Calu3 (cell line): ENCODE measurements at regions not wholly inside any gene's neighbourhood (a gene's known extent, or its start where the extent isn't known, plus 50 kb on each side); places are given as distances from the start of the nearest gene placed in this dataset.

Source experiments
- BruUV-seq: library from RNA; stranded (reverse); fragments of 400-500 nt; replicated peaks from 2 replicates; lab custom pipeline; 2021; lab: Mats Ljungman, UMichigan
- CTCF ChIA-PET: fragments of 300-600 bp; sonication (Branson Sonifier 250); formaldehyde crosslinking; loops from one replicate; lab custom pipeline; 2022; ENCODE audit warnings: antibody characterized with exemption; lab: Charles Lee
- DNase-seq: peaks from one replicate; pipeline ENCODE4 v3.0.0; 2022
- H3K27ac Mint-ChIP-seq: one replicate; pipeline ENCODE4 v1.8.0; 2022; ENCODE audit warnings: mixed read lengths; ENCODE audit not compliant: unreplicated experiment
- H3K27me3 Mint-ChIP-seq: one replicate; pipeline ENCODE4 v1.8.0; 2022; ENCODE audit warnings: mixed read lengths; ENCODE audit not compliant: unreplicated experiment
- H3K36me3 Mint-ChIP-seq: one replicate; pipeline ENCODE4 v1.8.0; 2022; ENCODE audit warnings: mild to moderate bottlenecking, moderate library complexity, mixed read lengths; ENCODE audit not compliant: insufficient read depth, unreplicated experiment
- H3K4me1 Mint-ChIP-seq: one replicate; pipeline ENCODE4 v1.8.0; 2022; ENCODE audit warnings: mild to moderate bottlenecking, low read depth, mixed read lengths; ENCODE audit not compliant: unreplicated experiment
- H3K4me3 Mint-ChIP-seq: one replicate; pipeline ENCODE4 v1.8.0; 2022; ENCODE audit warnings: mild to moderate bottlenecking, low read depth, moderate library complexity, mixed read lengths; ENCODE audit not compliant: unreplicated experiment
- H3K9me3 Mint-ChIP-seq: one replicate; pipeline ENCODE4 v1.8.0; 2022; ENCODE audit warnings: low read depth, mixed read lengths; ENCODE audit not compliant: unreplicated experiment
- intact Hi-C: fragments of 100-400 bp; cut with micrococcal nuclease; formaldehyde crosslinking; loops from one replicate; pipeline ENCODE4 v1.10.0; 2022; ENCODE audit not compliant: unreplicated experiment
- TF ChIP-seq, protein P1 (sequence below): fragments of 200-600 bp; IDR thresholded peaks from one replicate; pipeline ENCODE4 v1.8.0; 2022; ENCODE audit warnings: antibody characterized with exemption; ENCODE audit not compliant: unreplicated experiment

DNA sequence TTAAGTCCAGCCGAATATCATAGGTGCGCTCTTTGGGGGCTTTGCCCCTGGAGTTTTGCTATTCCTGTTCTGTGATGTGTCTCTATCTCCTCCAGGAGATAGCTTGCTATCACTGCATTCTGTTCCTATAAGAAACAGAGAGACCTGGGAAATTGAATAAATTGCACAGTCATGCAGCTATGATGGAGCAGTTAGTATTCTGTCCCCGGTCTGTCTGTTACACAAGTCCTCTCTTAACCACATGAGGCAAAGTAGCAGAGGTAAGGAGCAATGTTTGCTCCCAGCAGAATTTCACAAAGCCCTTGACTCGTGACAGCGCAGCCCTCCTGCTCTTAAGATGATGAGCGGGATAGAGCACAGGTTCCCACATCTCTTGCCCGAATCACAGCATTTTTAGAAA lies 63.9 kb upstream of the GRHL3 start:
- TF ChIP-seq, protein P1, sequence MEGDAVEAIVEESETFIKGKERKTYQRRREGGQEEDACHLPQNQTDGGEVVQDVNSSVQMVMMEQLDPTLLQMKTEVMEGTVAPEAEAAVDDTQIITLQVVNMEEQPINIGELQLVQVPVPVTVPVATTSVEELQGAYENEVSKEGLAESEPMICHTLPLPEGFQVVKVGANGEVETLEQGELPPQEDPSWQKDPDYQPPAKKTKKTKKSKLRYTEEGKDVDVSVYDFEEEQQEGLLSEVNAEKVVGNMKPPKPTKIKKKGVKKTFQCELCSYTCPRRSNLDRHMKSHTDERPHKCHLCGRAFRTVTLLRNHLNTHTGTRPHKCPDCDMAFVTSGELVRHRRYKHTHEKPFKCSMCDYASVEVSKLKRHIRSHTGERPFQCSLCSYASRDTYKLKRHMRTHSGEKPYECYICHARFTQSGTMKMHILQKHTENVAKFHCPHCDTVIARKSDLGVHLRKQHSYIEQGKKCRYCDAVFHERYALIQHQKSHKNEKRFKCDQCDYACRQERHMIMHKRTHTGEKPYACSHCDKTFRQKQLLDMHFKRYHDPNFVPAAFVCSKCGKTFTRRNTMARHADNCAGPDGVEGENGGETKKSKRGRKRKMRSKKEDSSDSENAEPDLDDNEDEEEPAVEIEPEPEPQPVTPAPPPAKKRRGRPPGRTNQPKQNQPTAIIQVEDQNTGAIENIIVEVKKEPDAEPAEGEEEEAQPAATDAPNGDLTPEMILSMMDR: no peak

DNA sequence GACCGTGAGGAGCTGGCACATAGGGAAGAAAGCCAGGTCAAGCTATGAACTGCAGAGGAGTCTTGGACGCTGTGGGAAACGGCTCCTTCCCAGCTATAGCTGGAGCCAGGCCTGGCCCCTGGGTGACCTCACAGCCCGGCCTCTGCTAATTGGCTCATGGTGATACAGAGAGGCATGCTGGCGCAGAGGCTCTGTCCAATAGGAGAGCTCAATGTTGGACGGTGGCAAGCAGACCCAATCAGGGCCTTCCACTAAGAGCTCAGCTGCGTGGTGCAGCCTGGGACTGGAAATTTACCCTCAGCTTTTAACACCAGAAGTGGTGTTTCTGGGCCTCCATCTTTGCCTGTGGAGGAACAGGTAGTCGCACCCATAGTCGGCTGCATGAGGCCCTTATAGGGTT lies 64.4 kb upstream of the GRHL3 start:
- no peak overlapping the region for H3K4me3 Mint-ChIP-seq
- CTCF ChIA-PET: no interaction called here
- intact Hi-C loops: no loop called here

More for the DNA sequence above, 63.9 kb upstream of the GRHL3 start:
- Mint-ChIP-seq H3K9me3 (no peaks in the 10 kb centered on the region), H3K27me3 (no peaks in the 10 kb centered on the region), H3K36me3 (no peaks in the 10 kb centered on the region), H3K4me3 (no peak overlapping the region), H3K27ac (no peak overlapping the region), H3K4me1 (peaks cover 8% of the 10 kb centered on the region)
- DNase-seq: no peak
- intact Hi-C loops: no loop called here
- no TSS peak for BruUV-seq
- CTCF ChIA-PET: no interaction called here

DNA sequence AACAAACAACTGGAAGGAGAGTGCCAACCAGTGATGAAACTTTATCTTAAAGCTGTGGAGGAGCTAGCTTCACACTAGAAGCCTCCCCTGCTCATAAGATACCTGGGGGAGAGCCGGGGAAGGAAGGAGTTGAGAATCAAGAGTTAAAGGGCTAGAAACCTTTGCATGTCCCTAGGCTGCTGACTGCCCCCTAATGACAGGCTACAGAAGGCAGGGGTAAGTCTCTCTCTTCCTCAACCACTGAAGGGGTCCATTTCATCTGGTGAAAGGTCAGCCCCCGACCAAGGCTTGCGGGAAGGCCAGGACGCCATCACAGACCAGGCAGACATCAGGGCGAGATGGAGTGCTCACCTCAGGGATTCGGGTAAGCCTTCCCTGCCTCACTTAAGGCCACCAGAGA lies 65.6 kb upstream of the GRHL3 start:
- no peak for DNase-seq
- H3K36me3 Mint-ChIP-seq: no peaks in the 10 kb centered on the region
- CTCF ChIA-PET: no interaction called here
- no peak overlapping the region for H3K27ac Mint-ChIP-seq
- TF ChIP-seq, protein P1: no peak
- no peaks in the 10 kb centered on the region for H3K9me3 Mint-ChIP-seq
- no peaks in the 10 kb centered on the region for H3K27me3 Mint-ChIP-seq
- no peak overlapping the region for H3K4me3 Mint-ChIP-seq
- intact Hi-C loops: no loop called here
- H3K4me1 Mint-ChIP-seq: peaks cover 8% of the 10 kb centered on the region
- no TSS peak for BruUV-seq

More for the DNA sequence above, 64.4 kb upstream of the GRHL3 start:
- Mint-ChIP-seq H3K36me3 (no peaks in the 10 kb centered on the region), H3K4me1 (peaks cover 8% of the 10 kb centered on the region), H3K9me3 (no peaks in the 10 kb centered on the region), H3K27me3 (no peaks in the 10 kb centered on the region), H3K27ac (no peak overlapping the region)
- TF ChIP-seq, protein P1: no peak
- no TSS peak for BruUV-seq
- no peak for DNase-seq

DNA sequence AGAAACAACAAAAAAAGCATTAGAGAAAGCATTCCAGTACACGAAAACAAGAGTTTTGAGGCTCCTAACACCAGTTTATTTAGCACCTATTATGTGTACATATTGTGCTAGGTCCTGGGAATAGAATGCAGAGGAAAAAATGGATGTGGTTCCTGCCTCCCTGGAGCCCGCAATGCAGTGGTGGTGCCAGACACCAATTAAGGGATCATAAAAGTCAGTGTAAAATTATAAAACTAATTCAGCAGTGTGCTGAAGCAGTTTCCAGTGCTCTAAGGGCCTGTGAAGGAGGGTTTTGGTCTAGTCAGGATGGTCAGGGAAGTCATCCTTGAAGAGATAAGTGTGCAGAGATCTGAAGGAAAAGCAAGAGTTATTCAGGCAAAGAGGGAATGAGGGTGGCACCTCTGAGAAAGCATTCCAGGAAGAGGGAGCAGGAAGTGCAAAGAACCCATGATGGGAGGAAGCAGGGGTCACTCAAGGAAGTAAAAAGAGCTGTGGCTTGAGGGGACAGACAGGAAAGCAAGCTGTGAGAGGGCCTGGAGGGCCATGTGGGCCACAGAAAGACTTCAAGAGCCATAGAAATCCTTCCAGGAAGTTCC lies 65.2 kb upstream of the IFNLR1 start:
- CTCF ChIA-PET: no interaction called here
- H3K4me1 Mint-ChIP-seq: peaks cover 8% of the 10 kb centered on the region
- TF ChIP-seq, protein P1: no peak
- H3K36me3 Mint-ChIP-seq: no peaks in the 10 kb centered on the region
- DNase-seq: no peak
- intact Hi-C loops: no loop called here
- H3K27ac Mint-ChIP-seq: no peak overlapping the region
- H3K27me3 Mint-ChIP-seq: no peaks in the 10 kb centered on the region
- no peaks in the 10 kb centered on the region for H3K9me3 Mint-ChIP-seq
- no TSS peak for BruUV-seq
- no peak overlapping the region for H3K4me3 Mint-ChIP-seq
